Lower leg skin (tissue), 4 donors: ENCODE measurements at regions not wholly inside any gene's neighbourhood (a gene's known extent, or its start where the extent isn't known, plus 50 kb on each side); places are given as distances from the start of the nearest gene placed in this dataset.
"Not testable (repeated sequence)": the region's sequence is repeated elsewhere in the genome, so short reads cannot be mapped to it uniquely, and the experiment has no call there.

Experiments
- DNase-seq, 2 donors: peaks; one replicate each; pipeline ENCODE4 v3.0.0-alpha.2; 2019; ENCODE audit warnings: low spot score in 2 of 2
- H3K4me3 ChIP-seq: fragments of 200-600 bp; sonication (generic); 2 replicates; pipeline ENCODE4 v1.5.1; 2017; ENCODE audit warnings: mild to moderate bottlenecking, low read depth; ENCODE audit not compliant: poor library complexity, severe bottlenecking
- POLR2A ChIP-seq, 2 donors: fragments of 450-650 bp; IDR thresholded peaks; one replicate each; pipeline ENCODE4 v1.6.1; 2016 to 2017; ENCODE audit warnings: antibody characterized with exemption in 2 of 2, mild to moderate bottlenecking in 1 of 2, moderate library complexity in 1 of 2
- WGBS, 2 donors: methylation state at CpG; one replicate each; pipeline ENCODE4 v1.1.5; 2018; 5-methylcytosine and 5-hydroxymethylcytosine counted together
- intact Hi-C: fragments of 100-400 bp; cut with DNase I; formaldehyde crosslinking; loops from one replicate; pipeline ENCODE4 v1.15.0; 2023; ENCODE audit warnings: low total_unique reads
- TF ChIP-seq, protein P1 (sequence below), 3 donors: fragments of 450-650 bp; IDR thresholded peaks; one replicate each; pipeline ENCODE4 v1.5.1; 2016; ENCODE audit warnings: antibody characterized with exemption in 3 of 3, mild to moderate bottlenecking in 3 of 3, moderate library complexity in 2 of 3

- no peak for DNase-seq
- 76 to 83% methylated on average over 8 of the region's 8 CpGs for WGBS, 2 donors
- intact Hi-C loops = no loop called here
- TF ChIP-seq, protein P1, sequence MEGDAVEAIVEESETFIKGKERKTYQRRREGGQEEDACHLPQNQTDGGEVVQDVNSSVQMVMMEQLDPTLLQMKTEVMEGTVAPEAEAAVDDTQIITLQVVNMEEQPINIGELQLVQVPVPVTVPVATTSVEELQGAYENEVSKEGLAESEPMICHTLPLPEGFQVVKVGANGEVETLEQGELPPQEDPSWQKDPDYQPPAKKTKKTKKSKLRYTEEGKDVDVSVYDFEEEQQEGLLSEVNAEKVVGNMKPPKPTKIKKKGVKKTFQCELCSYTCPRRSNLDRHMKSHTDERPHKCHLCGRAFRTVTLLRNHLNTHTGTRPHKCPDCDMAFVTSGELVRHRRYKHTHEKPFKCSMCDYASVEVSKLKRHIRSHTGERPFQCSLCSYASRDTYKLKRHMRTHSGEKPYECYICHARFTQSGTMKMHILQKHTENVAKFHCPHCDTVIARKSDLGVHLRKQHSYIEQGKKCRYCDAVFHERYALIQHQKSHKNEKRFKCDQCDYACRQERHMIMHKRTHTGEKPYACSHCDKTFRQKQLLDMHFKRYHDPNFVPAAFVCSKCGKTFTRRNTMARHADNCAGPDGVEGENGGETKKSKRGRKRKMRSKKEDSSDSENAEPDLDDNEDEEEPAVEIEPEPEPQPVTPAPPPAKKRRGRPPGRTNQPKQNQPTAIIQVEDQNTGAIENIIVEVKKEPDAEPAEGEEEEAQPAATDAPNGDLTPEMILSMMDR (IDR thresholded peaks at IDR 0.05) = no peak
- no peak for TF ChIP-seq POLR2A (IDR thresholded peaks at IDR 0.05)
- H3K4me3 ChIP-seq = no peak overlapping the region
These were observed 65.7 kb upstream of the PPM1B start for GRCh38 chr2:44102790-44103562.

GRCh38 chr2:44103639-44104038, 65.0 kb upstream of the PPM1B start:
- no peak overlapping the region for H3K4me3 ChIP-seq
- intact Hi-C loops = no loop called here
- WGBS, 2 donors = 82% methylated on average over 6 of the region's 6 CpGs
- TF ChIP-seq, protein P1 (IDR thresholded peaks at IDR 0.05) = no peak
- TF ChIP-seq POLR2A (IDR thresholded peaks at IDR 0.05) = no peak
- DNase-seq = no peak

GRCh38 chr2:44104855-44105271, 63.8 kb upstream of the PPM1B start:
- 82 to 96% methylated on average over 1 of the region's 1 CpG for WGBS, 2 donors
- intact Hi-C loops = no loop called here

DNA sequence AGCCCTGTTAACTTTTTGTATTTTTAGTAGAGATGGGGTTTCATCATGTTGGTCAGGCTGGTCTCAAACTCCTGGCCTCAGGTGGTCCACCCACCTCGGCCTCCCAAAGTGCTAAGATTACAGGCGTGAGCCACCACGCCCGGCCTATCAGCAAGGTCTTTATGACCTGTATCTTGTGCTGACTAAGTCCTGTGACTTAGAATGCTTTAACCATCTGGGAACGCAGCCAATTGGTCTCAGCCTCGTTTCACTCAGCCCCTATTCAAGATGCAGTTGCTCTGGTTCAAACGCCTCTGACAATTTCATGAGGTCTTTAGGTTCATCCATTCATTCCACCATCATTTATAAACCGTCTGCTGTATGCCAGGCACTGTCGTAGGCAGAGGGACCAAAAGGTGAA, 62.2 kb upstream of the PPM1B start:
- H3K4me3 ChIP-seq, DNase-seq, intact Hi-C loops: not testable (repeated sequence)
- WGBS, 2 donors = 77 to 82% methylated on average over 9 of the region's 9 CpGs

More at GRCh38 chr2:44104855-44105271, 63.8 kb upstream of the PPM1B start:
- H3K4me3 ChIP-seq = no peak overlapping the region
- DNase-seq = no peak
- no peak for TF ChIP-seq POLR2A (IDR thresholded peaks at IDR 0.05)
- TF ChIP-seq, protein P1 (IDR thresholded peaks at IDR 0.05) = no peak

DNA sequence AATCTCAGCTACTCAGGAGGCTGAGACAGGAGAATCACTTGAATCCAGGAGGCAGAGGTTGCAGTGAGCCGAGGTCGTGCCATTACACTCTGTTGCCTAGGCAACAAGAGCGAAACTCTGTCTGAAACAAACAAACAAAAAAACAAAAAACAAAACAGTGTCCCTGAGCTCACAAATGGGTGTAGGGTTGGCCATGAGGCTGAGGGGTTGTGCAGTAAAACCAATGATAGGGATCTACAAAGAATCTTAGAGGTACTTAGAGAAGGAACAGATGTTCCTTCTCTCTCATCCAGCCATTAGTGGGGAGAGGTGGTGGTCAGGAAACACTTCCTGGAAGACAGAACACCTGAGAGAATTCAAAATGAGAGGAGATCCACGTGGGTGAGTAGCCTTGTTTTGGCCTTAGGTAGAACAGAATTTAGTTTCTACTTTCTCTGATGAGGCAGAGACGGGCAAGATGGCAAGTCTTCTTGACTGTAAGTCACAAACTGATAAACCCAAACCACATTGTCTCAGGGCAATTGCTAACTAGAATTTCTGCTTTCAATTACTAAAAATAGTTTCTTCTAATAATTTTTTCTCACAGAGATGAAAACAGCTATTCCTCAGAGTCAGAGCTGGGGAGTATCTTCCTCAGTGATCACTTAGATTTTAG, 61.5 kb upstream of the PPM1B start:
- WGBS, 2 donors = 75% methylated on average over 5 of the region's 5 CpGs
- intact Hi-C loops = no loop called here
- no peak overlapping the region for H3K4me3 ChIP-seq
- DNase-seq = no peak
- TF ChIP-seq, protein P1 (IDR thresholded peaks at IDR 0.05) = no peak
- TF ChIP-seq POLR2A (IDR thresholded peaks at IDR 0.05) = no peak

DNA sequence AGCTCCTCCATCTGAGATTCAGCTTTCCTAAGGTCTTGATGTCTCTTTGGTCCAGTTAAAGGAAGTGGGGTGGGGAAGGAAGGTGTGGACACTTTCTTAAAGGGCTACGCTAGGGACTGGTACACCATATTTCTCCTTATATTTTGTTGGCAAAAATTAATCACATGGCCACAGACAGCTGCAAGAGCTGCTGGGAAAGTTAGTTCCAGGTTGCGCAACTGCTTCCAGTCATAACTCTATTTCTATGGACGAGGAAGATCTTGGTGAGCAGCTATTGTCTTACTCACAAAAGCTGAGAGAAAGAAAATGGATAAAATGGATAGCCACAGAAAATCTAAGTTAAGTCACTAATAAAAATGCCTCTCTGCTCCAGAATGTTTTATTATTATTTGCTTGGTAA, 60.7 kb upstream of the PPM1B start:
- TF ChIP-seq, protein P1 (IDR thresholded peaks at IDR 0.05) = no peak
- TF ChIP-seq POLR2A (IDR thresholded peaks at IDR 0.05) = no peak
- H3K4me3 ChIP-seq = no peak overlapping the region
- WGBS, 2 donors = 77 to 86% methylated on average over 3 of the region's 3 CpGs
- no peak for DNase-seq
- intact Hi-C loops = no loop called here
